ENCODE measurements at regions not wholly inside any gene's neighbourhood (a gene's known extent, or its start where the extent isn't known, plus 50 kb on each side); places are given as distances from the start of the nearest gene placed in this dataset.
"Not testable (repeated sequence)": the region's sequence is repeated elsewhere in the genome, so short reads cannot be mapped to it uniquely, and the experiment has no call there.

DNA sequence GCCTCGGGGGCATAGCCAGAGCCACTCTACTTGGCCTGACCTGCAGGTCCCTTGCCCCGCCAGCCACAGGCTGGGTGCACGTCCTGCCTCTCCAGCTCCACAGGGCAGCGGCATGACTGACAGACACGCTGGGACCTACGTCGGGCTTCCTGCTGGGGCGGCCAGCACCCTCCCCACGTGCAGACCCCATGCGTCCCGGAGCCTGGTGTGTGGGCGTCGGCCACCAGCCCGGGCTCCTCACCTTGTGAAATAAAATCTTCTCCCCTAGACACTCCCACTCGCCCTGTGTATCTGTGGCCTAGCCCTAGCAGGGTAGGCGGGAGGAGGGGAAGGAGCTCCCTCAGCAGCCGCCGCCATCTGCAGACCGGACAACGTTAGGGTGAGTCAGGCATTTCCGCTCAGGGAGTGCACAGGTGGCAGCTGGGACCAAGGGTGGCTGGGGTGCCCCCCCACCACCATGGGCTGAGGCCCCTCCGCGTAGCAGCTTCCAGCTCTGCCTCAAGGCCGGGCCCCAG is 119.5 kb downstream of the IGLL1 start:
- not testable (repeated sequence) for H3K27me3 ChIP-seq (ENCODE audit: control insufficient read depth in 1 of 2, insufficient read depth in 2 of 2, low read length in 2 of 2); H3K4me3 ChIP-seq (ENCODE audit: low read depth in 1 of 2, low read length in 2 of 2); H3K4me1 ChIP-seq (ENCODE audit: control insufficient read depth in 1 of 2, insufficient read depth in 2 of 2, low read length in 2 of 2); H3K36me3 ChIP-seq (ENCODE audit: control insufficient read depth in 1 of 2, insufficient read depth in 2 of 2, low read length in 2 of 2); H3K27ac ChIP-seq (ENCODE audit: low read depth, low read length); H3K9me3 ChIP-seq (ENCODE audit: control insufficient read depth in 1 of 2, low read length in 2 of 2); H3K9ac ChIP-seq (ENCODE audit: low read depth in 1 of 2, low read length in 2 of 2)

DNA sequence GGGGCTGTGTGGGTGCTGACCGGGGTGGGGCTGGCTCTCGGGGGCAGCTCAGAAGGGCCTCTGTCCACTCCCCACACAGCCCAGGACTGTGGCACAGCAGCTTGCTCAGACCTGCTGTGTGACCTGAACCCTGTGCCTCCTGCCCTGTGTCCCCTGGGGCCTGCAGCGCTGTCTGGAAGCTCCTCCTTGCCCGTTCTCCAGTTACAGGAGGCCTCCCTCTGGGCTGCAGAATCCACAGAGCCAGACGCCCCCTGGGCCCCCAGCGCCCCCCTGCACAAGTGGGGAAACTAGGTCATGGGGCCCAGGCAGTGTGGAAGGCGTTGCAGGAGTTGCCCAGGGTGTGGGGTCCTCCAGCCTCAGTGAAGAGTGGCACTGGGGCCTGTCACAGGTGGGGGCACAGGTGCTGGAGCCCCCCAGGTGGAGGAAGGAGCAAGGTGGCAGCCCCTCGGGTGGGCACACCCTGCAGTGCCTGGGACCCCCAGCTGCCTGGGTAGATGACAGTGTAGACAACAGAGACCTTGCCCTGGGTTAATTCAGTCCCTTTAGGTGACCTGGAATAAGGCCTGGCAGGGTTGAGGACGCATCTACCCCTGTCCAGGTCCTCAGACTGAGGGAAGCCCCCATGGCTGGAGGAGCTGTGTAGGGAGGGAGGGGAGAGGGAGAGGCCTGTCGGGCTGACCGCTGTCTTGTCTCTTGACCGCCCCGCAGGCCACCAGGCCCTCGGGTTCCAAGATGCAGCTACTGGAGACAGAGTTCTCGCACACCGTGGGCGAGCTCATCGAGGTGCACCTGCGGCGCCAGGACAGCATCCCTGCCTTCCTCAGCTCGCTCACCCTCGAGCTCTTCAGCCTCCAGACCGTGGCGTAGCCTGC is 120.2 kb downstream of the IGLL1 start:
- not testable (repeated sequence) for H3K27ac ChIP-seq (ENCODE audit: low read depth, low read length); H3K9ac ChIP-seq (ENCODE audit: low read depth in 1 of 2, low read length in 2 of 2); H3K9me3 ChIP-seq (ENCODE audit: control insufficient read depth in 1 of 2, low read length in 2 of 2); H3K27me3 ChIP-seq (ENCODE audit: control insufficient read depth in 1 of 2, insufficient read depth in 2 of 2, low read length in 2 of 2); H3K4me1 ChIP-seq (ENCODE audit: control insufficient read depth in 1 of 2, insufficient read depth in 2 of 2, low read length in 2 of 2); H3K4me3 ChIP-seq (ENCODE audit: low read depth in 1 of 2, low read length in 2 of 2); H3K36me3 ChIP-seq (ENCODE audit: control insufficient read depth in 1 of 2, insufficient read depth in 2 of 2, low read length in 2 of 2)

DNA sequence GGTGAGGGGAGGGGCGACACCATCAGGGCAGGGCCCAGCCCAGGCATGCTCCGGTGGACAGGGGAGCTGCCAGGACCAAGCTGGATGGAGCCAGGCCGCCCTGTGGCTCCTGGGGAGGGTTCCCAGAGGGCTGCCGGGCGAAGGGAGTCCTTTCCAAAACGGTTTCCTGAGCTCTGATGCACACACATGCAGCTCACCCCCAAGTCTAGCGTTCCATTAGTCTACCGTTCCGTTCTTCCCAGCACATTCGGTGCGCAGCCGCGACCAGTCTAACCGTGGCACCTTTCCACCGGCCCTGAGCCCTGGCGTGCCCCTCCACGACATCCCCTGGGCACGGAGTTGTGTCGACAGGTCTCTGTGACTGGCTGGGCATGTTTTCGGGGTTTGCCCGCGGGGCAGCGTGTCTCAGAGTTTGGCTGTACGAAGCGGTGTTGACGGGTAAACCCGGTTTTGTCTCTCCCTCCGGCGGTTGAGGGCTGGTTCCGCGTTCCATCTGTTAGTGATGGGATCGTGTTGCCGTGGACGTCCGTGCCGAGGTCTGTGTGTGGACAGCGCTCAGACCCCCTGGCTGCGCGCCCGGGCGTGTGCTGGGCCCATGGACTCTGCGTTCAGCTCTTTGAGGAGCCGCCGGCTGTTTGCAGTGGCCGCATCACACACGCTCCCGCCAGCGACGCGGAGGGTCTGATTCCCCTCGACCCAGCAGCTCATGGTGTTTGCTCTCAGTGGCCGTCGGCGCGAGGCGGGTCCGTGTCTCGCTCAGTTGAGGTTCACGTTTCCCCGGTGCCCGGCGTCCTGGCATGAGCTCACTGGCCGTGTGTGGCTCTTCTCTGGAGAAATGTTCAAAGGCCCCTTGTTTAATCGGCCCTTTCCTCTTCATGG is 121.2 kb downstream of the IGLL1 start:
- Histone ChIP-seq H3K9ac (ENCODE audit: low read depth in 1 of 2, low read length in 2 of 2) (no peak overlapping the region), H3K4me1 (ENCODE audit: control insufficient read depth in 1 of 2, insufficient read depth in 2 of 2, low read length in 2 of 2) (no peaks in the 10 kb centered on the region), H3K27me3 (ENCODE audit: control insufficient read depth in 1 of 2, insufficient read depth in 2 of 2, low read length in 2 of 2) (no peaks in the 10 kb centered on the region), H3K27ac (ENCODE audit: low read depth, low read length) (no peak overlapping the region), H3K9me3 (ENCODE audit: control insufficient read depth in 1 of 2, low read length in 2 of 2) (no peaks in the 10 kb centered on the region), H3K4me3 (ENCODE audit: low read depth in 1 of 2, low read length in 2 of 2) (no peak overlapping the region), H3K36me3 (ENCODE audit: control insufficient read depth in 1 of 2, insufficient read depth in 2 of 2, low read length in 2 of 2) (no peaks in the 10 kb centered on the region)

DNA sequence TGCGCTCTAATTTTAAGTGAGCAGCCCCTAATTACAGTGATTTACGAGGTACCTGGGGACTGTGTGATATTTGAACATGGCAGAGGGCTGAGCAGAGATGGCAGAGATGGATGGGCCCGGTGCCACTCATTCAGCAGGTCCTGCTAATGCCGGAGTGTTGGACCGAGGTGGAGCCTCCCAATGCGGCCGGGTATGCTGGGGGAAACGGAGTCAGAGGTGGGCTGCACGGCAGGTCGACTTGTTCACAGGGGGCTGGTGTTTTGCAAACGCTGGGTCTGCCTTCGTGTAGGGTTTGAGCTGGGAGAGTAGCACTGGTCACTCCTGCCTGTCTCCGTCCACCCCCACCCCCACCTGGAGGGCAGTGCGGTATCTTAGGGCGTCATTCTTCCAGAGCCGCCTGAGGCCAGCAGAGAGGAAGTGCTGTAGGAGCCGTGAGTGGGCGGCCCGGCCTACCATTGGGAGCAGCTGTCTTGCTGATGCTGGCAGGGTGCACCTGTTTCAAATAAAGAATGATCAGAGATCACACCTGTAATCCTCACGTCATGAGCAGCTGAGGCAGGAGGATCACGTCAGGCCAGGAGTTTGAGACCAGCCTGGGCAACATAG is 122.6 kb downstream of the IGLL1 start:
- Histone ChIP-seq H3K36me3 (ENCODE audit: control insufficient read depth in 1 of 2, insufficient read depth in 2 of 2, low read length in 2 of 2) (no peaks in the 10 kb centered on the region), H3K9ac (ENCODE audit: low read depth in 1 of 2, low read length in 2 of 2) (no peak overlapping the region), H3K27ac (ENCODE audit: low read depth, low read length) (no peak overlapping the region), H3K4me1 (ENCODE audit: control insufficient read depth in 1 of 2, insufficient read depth in 2 of 2, low read length in 2 of 2) (no peaks in the 10 kb centered on the region), H3K9me3 (ENCODE audit: control insufficient read depth in 1 of 2, low read length in 2 of 2) (no peaks in the 10 kb centered on the region), H3K4me3 (ENCODE audit: low read depth in 1 of 2, low read length in 2 of 2) (no peak overlapping the region), H3K27me3 (ENCODE audit: control insufficient read depth in 1 of 2, insufficient read depth in 2 of 2, low read length in 2 of 2) (no peaks in the 10 kb centered on the region)

DNA sequence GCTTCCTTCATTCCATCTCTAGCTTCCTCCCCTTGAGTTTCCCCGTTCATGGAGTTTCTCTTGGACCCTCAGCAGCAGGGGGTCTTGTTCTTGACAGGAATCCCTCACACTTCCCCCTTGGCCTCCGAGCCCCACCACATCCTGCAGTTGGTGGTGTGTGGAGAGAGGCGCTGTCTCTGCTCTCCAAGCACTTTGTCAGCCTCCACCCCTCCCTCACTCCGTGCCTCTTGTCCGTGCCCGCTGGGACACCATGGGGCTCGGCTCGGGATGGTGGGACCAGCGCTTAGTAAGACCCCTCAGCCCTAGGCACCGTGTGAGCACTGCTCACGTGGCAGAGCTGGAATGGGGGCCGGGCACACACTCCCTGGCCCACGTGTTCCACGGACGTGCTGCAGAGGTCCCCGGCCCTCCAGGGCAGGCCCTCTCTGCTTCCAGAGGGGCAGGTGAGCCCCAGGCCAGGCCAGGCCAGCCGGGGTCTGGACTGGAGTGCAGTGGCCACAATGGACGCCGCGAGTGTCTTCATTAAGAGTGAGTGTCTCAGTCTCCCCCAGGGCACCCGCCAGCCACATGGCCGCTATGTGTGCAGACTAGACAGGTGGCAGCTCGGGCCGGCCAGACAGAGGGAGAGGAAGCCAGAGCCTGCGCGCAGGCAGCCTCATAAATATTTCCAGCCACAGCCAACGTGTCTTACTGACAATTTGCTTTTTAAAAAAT is 123.3 kb downstream of the IGLL1 start:
- H3K36me3 ChIP-seq (ENCODE audit: control insufficient read depth in 1 of 2, insufficient read depth in 2 of 2, low read length in 2 of 2); H3K27ac ChIP-seq (ENCODE audit: low read depth, low read length); H3K9ac ChIP-seq (ENCODE audit: low read depth in 1 of 2, low read length in 2 of 2); H3K4me1 ChIP-seq (ENCODE audit: control insufficient read depth in 1 of 2, insufficient read depth in 2 of 2, low read length in 2 of 2); H3K27me3 ChIP-seq (ENCODE audit: control insufficient read depth in 1 of 2, insufficient read depth in 2 of 2, low read length in 2 of 2); H3K9me3 ChIP-seq (ENCODE audit: control insufficient read depth in 1 of 2, low read length in 2 of 2); H3K4me3 ChIP-seq (ENCODE audit: low read depth in 1 of 2, low read length in 2 of 2): not testable (repeated sequence)

DNA sequence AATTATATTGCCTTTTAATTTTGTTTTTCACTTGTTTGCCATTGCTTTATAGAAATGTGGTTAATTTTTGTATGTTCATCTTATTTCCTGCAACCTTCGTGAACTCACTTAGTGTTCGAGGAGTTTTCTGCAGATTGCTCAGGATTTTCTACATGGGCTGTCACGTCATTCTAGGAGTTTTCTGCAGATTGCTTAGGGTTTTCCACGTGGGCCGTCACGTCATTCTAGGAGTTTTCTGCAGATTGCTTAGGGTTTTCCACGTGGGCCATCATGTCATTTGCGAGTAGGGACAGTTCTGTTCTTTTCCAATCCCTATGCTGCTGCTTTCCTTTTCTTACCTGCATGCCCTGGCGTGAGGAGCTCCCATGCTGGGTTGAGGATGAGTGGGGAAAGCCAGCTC is 125.7 kb downstream of the IGLL1 start:
- not testable (repeated sequence) for H3K27ac ChIP-seq (ENCODE audit: low read depth, low read length); H3K27me3 ChIP-seq (ENCODE audit: control insufficient read depth in 1 of 2, insufficient read depth in 2 of 2, low read length in 2 of 2); H3K4me1 ChIP-seq (ENCODE audit: control insufficient read depth in 1 of 2, insufficient read depth in 2 of 2, low read length in 2 of 2); H3K9ac ChIP-seq (ENCODE audit: low read depth in 1 of 2, low read length in 2 of 2); H3K36me3 ChIP-seq (ENCODE audit: control insufficient read depth in 1 of 2, insufficient read depth in 2 of 2, low read length in 2 of 2); H3K4me3 ChIP-seq (ENCODE audit: low read depth in 1 of 2, low read length in 2 of 2); H3K9me3 ChIP-seq (ENCODE audit: control insufficient read depth in 1 of 2, low read length in 2 of 2)

DNA sequence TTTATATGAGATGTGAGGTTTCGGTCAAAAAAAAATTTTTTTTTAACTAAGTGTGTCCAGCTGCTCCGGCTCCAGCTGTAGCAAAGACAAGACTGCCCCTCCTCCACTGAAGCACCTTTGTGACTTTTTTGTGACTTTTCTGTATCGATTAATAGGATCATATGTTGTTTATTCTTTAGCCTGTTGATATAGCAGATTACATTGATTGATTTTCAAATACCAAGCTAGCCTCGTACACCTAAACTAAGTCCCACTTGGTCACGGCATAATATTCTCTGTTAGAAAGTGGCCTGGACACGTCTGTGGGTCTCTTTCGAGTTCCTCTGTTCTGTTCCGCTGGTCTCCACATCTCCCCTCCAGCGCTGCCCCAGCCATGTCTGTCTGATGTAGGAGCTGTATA is 126.8 kb downstream of the IGLL1 start:
- Histone ChIP-seq H3K27ac (ENCODE audit: low read depth, low read length) (no peak overlapping the region), H3K36me3 (ENCODE audit: control insufficient read depth in 1 of 2, insufficient read depth in 2 of 2, low read length in 2 of 2) (no peaks in the 10 kb centered on the region), H3K27me3 (ENCODE audit: control insufficient read depth in 1 of 2, insufficient read depth in 2 of 2, low read length in 2 of 2) (no peaks in the 10 kb centered on the region), H3K9me3 (ENCODE audit: control insufficient read depth in 1 of 2, low read length in 2 of 2) (no peaks in the 10 kb centered on the region), H3K4me3 (ENCODE audit: low read depth in 1 of 2, low read length in 2 of 2) (no peak overlapping the region), H3K4me1 (ENCODE audit: control insufficient read depth in 1 of 2, insufficient read depth in 2 of 2, low read length in 2 of 2) (no peaks in the 10 kb centered on the region), H3K9ac (ENCODE audit: low read depth in 1 of 2, low read length in 2 of 2) (no peak overlapping the region)

DNA sequence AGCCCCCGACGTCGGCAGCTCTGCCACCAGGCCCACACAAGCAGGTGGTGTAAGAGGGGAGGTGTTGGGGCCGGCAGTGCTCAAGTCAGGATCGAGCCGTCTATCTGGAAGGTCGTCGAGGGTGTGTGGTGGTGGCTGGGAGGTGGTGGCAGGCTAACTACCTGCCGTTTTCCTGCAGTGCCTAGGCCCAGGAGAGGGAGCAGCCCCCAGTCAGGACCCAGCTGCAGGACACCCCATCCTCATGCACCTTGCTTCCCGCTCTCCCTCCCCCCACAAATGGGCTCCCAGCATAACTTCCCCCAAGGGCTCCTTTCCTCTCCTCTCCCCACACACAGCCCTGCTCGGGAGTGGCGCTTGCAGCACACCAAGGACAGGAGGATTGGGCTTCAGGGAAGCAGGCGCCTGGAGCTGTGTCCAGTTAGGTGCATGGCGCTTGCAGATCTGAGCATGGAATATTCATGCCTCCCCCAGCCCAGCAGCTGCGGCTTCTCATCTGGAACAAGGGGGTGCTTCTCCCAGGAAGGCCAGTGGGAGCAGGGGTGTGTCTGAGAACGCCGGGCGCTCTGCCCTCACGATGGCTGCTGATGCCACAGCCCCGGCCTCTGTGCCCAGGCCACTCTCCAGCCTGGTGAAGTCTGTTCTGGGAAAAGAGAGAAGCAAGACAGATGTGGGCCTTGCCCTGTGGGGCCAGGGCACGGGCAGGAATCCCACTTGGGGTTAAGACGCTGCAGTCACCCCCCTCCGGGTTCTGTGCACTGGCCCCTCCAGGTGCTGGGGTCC is 127.7 kb downstream of the IGLL1 start:
- no peaks in the 10 kb centered on the region for H3K9me3 ChIP-seq (ENCODE audit: control insufficient read depth in 1 of 2, low read length in 2 of 2)
- H3K27me3 ChIP-seq (ENCODE audit: control insufficient read depth in 1 of 2, insufficient read depth in 2 of 2, low read length in 2 of 2), result no peaks in the 10 kb centered on the region
- no peak overlapping the region for H3K27ac ChIP-seq (ENCODE audit: low read depth, low read length)
- H3K4me1 ChIP-seq (ENCODE audit: control insufficient read depth in 1 of 2, insufficient read depth in 2 of 2, low read length in 2 of 2), result no peaks in the 10 kb centered on the region
- H3K4me3 ChIP-seq (ENCODE audit: low read depth in 1 of 2, low read length in 2 of 2), result no peak overlapping the region
- no peaks in the 10 kb centered on the region for H3K36me3 ChIP-seq (ENCODE audit: control insufficient read depth in 1 of 2, insufficient read depth in 2 of 2, low read length in 2 of 2)
- H3K9ac ChIP-seq (ENCODE audit: low read depth in 1 of 2, low read length in 2 of 2), result no peak overlapping the region

DNA sequence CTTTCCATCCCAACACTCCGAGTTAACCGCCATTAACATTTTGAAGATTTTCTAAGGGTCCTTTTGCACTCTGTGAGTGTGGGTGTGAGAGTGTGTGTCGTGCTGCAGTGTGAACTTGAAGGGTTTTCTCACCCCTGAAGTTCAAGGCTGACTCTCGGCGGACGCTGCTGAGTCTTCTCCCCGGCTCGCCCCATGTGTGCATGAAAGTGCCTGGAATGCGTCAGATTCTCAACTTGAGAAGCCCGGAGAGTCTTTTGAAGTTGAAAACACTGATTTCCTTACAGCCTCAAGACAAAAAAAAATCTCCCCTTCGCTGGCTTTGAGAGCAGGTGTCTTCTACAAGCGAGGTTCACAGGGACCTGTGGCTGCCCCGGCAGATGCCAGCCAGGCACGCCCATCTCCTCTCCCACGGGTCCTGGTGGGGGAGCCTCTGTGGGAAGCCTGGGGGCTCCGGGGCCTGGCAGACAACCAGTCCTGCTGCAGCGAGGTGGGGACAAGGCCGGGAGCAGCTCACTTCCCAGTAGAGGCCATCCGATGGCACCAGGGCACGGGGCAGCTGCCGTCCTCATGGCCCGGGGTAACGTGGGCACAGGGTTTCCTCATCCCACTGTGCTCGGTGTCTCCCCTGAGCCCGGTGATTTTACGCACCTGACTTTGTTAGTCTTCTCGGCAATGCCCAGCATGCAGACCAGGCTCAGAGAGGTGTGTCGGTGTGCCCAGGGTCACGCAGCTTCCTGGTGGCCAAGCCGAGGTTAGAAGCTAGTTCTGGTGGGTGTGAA is 128.4 kb downstream of the IGLL1 start:
- not testable (repeated sequence) for H3K36me3 ChIP-seq (ENCODE audit: control insufficient read depth in 1 of 2, insufficient read depth in 2 of 2, low read length in 2 of 2); H3K27me3 ChIP-seq (ENCODE audit: control insufficient read depth in 1 of 2, insufficient read depth in 2 of 2, low read length in 2 of 2); H3K27ac ChIP-seq (ENCODE audit: low read depth, low read length); H3K4me1 ChIP-seq (ENCODE audit: control insufficient read depth in 1 of 2, insufficient read depth in 2 of 2, low read length in 2 of 2); H3K9me3 ChIP-seq (ENCODE audit: control insufficient read depth in 1 of 2, low read length in 2 of 2); H3K9ac ChIP-seq (ENCODE audit: low read depth in 1 of 2, low read length in 2 of 2); H3K4me3 ChIP-seq (ENCODE audit: low read depth in 1 of 2, low read length in 2 of 2)
